IPS-18c (cell line): ENCODE measurements at regions not wholly inside any gene's neighbourhood (a gene's known extent, or its start where the extent isn't known, plus 50 kb on each side); places are given as distances from the start of the nearest gene placed in this dataset.
"Not testable (repeated sequence)": the region's sequence is repeated elsewhere in the genome, so short reads cannot be mapped to it uniquely, and the experiment has no call there.

Experiments used
- H3K4me3 ChIP-seq: 2 replicates; pipeline ENCODE4 v1.7.0; 2013; ENCODE audit warnings: low read depth, mild to moderate bottlenecking, low read length, moderate library complexity; ENCODE audit not compliant: insufficient read depth
- H3K9me3 ChIP-seq: one replicate; pipeline ENCODE4 v1.6.1; 2013; ENCODE audit warnings: mild to moderate bottlenecking, low read length, moderate library complexity; ENCODE audit not compliant: control insufficient read depth, insufficient read depth

- H3K9me3 ChIP-seq: no peaks in the 10 kb centered on the region
- no peak overlapping the region for H3K4me3 ChIP-seq
Measured at GRCh38 chr20:48538058-48538825, 289.6 kb downstream of the PREX1 start.

- Histone ChIP-seq H3K9me3 (no peaks in the 10 kb centered on the region), H3K4me3 (no peak overlapping the region)
Measured at GRCh38 chr20:48536206-48536605, 291.6 kb downstream of the PREX1 start.

GRCh38 chr20:48535556-48535955 is 292.2 kb downstream of the PREX1 start:
- no peak overlapping the region for H3K4me3 ChIP-seq

GRCh38 chr20:48532028-48532427 is 295.8 kb downstream of the PREX1 start:
- H3K9me3 ChIP-seq: no peaks in the 10 kb centered on the region
- no peak overlapping the region for H3K4me3 ChIP-seq

More at GRCh38 chr20:48535556-48535955, 292.2 kb downstream of the PREX1 start:
- no peaks in the 10 kb centered on the region for H3K9me3 ChIP-seq

GRCh38 chr20:48531505-48531904 is 296.3 kb downstream of the PREX1 start:
- H3K4me3 ChIP-seq: no peak overlapping the region
- no peaks in the 10 kb centered on the region for H3K9me3 ChIP-seq

GRCh38 chr20:48530957-48531356 is 296.8 kb downstream of the PREX1 start:
- H3K9me3 ChIP-seq: no peaks in the 10 kb centered on the region
- no peak overlapping the region for H3K4me3 ChIP-seq

- no peak overlapping the region for H3K4me3 ChIP-seq
- H3K9me3 ChIP-seq: no peaks in the 10 kb centered on the region
Measured at GRCh38 chr20:48528346-48528745, 299.5 kb downstream of the PREX1 start.

- Histone ChIP-seq H3K4me3 (no peak overlapping the region), H3K9me3 (no peaks in the 10 kb centered on the region)
Measured at GRCh38 chr20:48527771-48528170, 300.0 kb downstream of the PREX1 start.

GRCh38 chr20:48526936-48527335 is 300.9 kb downstream of the PREX1 start:
- Histone ChIP-seq H3K4me3 (no peak overlapping the region), H3K9me3 (no peaks in the 10 kb centered on the region)

DNA sequence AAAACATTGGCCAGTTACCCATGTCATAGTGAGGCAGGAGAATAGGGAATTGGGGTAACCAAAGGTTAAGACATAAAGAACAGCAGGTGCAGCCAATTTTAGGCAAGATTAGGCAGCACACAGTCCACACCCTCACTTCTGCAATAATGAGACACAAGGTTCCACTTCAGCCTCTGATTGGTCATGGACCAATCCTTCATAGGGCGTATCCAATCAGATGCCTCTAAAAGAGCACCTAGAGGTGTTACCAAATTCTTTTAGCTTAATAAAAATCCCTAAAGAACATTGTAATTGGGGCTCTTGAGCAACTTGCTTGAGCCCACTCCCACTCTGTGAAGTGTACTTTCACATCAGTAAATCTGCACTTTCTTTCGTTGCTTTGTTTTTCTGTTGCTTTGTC is 302.4 kb downstream of the PREX1 start:
- peaks cover 2% of the 10 kb centered on the region for H3K9me3 ChIP-seq
- H3K4me3 ChIP-seq: no peak overlapping the region

DNA sequence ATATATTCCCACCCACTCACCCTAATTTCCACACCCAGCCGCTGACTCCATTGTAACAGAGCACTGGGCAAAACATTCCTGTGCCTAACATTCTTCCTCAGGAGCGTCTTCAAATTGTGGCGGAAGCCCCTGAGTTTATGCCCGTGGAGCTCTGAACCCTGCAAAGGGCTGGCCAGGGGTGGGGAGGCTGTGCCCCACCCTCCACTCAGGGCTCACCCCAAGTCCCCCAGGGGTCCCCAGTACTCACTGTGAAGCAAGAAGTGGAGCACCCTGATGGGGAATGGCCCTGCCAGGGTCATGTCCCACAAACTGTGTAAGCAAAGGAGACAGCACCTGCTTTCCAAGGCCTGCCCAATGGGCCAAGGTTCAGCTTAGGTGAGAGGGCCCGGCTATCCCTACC is 303.2 kb downstream of the PREX1 start:
- Histone ChIP-seq H3K4me3 (no peak overlapping the region), H3K9me3 (peaks cover 2% of the 10 kb centered on the region)

GRCh38 chr20:48523191-48523995 is 304.4 kb downstream of the PREX1 start:
- no peak overlapping the region for H3K4me3 ChIP-seq
- peaks cover 2% of the 10 kb centered on the region for H3K9me3 ChIP-seq

DNA sequence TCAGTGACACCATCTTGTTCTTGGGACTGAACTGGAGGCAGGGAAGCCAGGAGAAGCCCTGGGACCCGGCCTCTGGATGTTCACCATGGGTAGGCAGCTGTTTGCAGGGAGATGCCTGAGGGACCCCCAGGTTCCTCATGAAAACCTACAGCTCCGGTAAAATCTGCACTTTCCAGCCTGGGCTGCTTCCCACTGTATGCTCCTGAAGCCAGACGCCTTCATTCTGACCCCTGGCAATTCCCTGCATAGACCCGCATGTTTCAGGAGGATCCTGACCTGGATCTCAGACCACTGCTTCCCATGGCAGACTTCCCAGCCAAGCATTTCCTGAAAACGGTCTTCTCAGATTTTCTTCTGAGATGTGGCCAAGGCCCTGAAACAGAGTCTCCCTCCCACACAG is 306.7 kb downstream of the PREX1 start:
- peaks cover 2% of the 10 kb centered on the region for H3K9me3 ChIP-seq
- no peak overlapping the region for H3K4me3 ChIP-seq

DNA sequence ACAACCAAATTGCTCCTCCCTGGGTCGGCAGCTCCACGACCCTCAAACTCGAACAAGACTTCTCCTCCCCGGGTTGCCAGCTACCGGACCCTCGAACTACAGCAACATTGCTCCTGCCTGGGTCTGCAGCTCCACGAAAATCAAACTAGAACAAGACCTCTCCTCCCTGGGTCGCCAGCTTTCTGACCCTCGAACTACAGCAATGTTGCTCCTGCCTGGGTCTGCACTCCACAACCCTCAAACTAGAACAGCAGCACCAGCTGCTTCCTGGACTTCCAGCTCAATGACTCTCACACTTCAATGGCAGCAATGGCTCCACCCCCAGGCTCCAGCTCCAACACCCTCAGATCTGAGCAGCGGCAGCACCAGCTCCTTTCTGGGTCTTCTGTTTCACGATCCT is 311.6 kb downstream of the PREX1 start:
- not testable (repeated sequence) for H3K4me3 ChIP-seq, H3K9me3 ChIP-seq

DNA sequence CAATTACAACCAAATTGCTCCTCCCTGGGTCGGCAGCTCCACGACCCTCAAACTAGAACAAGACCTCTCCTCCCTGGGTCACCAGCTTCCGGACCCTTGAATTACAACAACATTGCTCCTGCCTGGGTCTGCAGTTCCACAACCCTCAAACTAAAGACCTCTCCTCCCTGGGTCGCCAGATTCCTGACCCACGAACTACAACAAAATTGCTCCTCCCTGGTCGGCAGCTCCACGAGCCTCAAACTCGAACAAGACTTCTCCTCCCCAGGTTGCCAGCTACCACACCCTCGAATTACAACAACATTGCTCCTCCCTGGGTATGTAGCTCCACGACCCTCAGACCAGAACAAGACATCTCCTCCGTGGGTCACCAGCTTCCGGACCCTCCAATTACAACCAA is 313.2 kb downstream of the PREX1 start:
- not testable (repeated sequence) for H3K9me3 ChIP-seq, H3K4me3 ChIP-seq

DNA sequence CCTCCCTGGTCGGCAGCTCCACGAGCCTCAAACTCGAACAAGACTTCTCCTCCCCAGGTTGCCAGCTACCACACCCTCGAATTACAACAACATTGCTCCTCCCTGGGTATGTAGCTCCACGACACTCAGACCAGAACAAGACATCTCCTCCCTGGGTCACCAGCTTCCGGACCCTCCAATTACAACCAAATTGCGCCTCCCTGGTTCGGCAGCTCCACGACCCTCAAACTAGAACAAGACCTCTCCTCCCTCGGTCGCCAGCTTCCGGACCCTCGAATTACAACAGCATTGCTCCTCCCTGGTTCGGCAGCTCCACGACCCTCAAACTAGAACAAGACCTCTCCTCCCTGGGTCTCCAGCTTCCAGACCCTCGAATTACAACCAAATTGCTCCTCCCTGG is 315.3 kb downstream of the PREX1 start:
- not testable (repeated sequence) for H3K4me3 ChIP-seq, H3K9me3 ChIP-seq

GRCh38 chr20:48505066-48505465 is 322.7 kb downstream of the PREX1 start:
- not testable (repeated sequence) for H3K4me3 ChIP-seq, H3K9me3 ChIP-seq

GRCh38 chr20:48503166-48503815 is 324.5 kb downstream of the PREX1 start:
- Histone ChIP-seq H3K4me3 (no peak overlapping the region), H3K9me3 (peaks cover 2% of the 10 kb centered on the region)
